Occipital lobe (tissue), 1 donor: ENCODE measurements at regions not wholly inside any gene's neighbourhood (a gene's known extent, or its start where the extent isn't known, plus 50 kb on each side); places are given as distances from the start of the nearest gene placed in this dataset.
A peak's percentile ranks its signal among the peaks of the same experiment; 100 is the strongest.

Experiments
- DNase-seq: peaks from one replicate; lab custom pipeline; 2025; lab: John Stamatoyannopoulos, UW

DNA sequence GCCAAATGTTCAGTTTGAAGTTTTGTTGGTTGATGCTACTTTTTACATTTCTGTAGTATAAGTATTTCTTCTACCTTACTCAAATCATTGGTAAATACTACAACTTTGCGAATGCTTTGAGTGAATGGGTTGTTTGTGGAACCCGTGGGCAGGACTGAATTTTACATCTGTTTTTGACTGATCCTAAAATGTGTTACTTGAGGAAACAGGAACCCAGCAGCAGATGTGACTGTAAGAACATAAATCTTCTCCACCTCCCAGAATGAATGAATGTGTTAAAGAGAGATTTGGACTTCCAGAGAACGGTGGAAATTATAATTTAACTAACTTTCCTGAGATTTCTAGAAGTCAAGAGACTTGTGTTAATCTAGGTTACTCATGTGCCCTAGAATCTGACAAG lies 728.5 kb upstream of the MARCKS start:
- DNase-seq = no peak

DNA sequence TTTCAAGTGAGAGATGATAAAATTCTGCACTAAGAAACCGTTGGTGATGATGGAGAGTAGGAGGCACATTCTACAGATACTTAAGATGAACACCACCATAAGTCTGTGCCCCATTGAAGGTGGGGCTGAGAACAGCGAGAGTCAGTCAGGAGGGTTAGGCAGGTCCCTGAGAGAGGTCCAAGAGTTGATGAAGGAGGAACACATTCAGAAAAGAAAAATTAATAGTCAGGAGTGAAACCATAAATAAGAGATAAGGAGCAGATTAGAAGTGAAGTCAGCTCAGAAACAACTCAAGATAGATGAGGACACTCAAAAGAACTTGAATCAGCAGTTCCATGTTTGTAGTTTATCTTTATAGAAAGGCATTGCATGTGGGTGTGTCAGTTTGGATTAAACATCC lies 727.2 kb upstream of the MARCKS start:
- DNase-seq = no peak

DNA sequence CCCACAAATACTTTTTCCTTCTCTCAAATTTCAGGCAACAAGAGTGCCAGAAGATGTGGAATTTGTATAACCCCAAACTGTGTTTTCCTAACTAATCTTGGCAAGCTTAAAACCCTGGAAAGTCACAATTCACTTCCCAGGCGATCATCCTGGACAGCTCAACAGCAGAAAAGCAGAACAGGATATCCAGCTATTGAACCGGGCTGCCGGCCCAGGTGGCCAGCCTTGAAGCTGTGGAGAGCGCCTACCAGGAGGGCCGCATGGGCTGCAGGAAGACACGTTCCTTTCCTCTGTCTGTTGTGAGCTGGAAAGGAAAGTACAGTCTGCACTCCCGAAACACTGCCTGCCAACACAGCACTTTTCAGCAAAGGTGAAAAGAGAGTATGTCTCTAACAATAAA lies 719.7 kb upstream of the MARCKS start:
- no peak for DNase-seq

GRCh38 chr6:113140721-113141120 lies 716.4 kb upstream of the MARCKS start:
- DNase-seq = no peak

GRCh38 chr6:113141901-113142300 lies 715.2 kb upstream of the MARCKS start:
- no peak for DNase-seq

DNA sequence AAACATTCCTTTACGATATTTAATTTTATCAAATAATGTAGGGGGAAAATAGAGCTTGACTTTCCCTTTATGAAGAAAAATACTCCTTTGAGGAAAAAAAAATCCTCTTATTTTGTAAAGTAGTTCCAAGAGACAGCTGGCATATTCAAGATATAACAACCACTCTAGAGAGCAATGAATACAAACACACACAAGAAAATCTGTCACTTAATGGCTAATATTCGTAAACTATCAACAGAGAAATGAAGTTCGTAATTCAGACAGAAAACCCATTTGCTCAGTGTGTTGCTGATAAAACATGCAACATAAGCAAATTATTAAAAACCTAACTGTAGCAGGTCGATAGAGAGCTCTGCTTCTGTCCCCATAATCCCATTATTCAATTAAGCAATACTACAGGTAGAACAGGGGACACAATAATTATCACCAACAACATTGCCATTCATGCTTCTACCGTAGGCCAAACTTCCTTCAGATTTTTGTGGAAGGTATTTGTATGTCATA lies 714.4 kb upstream of the MARCKS start:
- no peak for DNase-seq

GRCh38 chr6:113143206-113143605 lies 713.9 kb upstream of the MARCKS start:
- DNase-seq = no peak

- no peak for DNase-seq
These were observed 713.0 kb upstream of the MARCKS start for GRCh38 chr6:113144117-113144516.

DNA sequence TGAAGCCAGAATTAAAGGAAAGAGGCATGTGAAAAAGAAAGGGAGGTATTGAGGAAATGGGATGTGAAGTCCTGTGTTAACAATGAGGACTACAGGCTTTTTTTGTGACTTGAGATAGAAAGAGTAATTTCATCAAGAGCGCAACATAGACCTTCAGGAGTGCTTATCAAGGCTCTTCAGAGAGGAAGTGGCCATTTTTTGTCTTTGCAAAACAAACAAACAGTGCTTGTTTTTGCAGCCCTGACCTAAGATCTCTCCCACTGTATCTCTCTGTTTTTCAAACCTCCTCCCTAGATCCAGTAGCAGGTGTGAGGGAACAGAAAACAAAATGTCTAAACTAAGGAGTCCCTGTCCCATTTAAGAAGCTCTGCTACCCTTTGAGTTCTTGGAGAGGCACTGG lies 710.3 kb upstream of the MARCKS start:
- DNase-seq = no peak

DNA sequence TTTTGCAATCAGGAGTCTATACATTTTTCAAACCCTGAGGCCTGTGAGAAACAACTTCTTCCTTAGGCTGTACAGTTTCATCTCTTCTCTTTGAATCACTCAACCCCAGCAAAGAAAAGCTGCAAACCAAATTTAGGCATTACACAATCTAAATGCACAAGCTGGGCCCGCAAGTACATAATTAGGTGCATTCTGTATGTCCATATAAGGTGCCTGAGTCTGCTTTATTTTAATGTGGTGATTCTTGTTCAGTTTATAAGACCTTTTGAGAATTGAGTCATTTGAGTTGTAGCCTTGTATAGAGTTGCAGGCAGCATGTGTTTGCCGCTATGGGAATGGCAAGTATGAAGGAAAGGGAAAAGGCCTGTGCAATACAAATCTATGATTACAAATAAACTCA lies 709.6 kb upstream of the MARCKS start:
- no peak for DNase-seq

DNA sequence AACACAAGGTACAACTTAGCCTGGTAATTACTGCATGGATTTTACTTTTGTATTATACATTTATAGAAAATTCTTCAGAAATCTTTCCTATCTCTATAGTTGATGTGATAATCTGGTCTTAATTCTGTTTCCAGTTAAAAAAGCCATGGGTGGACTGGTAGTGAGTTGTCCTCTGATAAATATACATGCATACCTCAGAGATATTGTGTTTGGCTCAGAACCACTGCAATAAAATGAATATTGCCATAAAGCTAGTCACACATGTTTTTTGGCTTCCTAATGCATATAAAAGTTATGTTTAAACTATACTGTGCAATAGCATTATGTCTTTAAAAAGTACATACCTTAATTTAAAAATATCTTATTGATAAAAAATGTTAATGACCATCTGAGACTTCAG lies 708.6 kb upstream of the MARCKS start:
- DNase-seq = no peak

GRCh38 chr6:113149511-113149910 lies 707.6 kb upstream of the MARCKS start:
- no peak for DNase-seq

DNA sequence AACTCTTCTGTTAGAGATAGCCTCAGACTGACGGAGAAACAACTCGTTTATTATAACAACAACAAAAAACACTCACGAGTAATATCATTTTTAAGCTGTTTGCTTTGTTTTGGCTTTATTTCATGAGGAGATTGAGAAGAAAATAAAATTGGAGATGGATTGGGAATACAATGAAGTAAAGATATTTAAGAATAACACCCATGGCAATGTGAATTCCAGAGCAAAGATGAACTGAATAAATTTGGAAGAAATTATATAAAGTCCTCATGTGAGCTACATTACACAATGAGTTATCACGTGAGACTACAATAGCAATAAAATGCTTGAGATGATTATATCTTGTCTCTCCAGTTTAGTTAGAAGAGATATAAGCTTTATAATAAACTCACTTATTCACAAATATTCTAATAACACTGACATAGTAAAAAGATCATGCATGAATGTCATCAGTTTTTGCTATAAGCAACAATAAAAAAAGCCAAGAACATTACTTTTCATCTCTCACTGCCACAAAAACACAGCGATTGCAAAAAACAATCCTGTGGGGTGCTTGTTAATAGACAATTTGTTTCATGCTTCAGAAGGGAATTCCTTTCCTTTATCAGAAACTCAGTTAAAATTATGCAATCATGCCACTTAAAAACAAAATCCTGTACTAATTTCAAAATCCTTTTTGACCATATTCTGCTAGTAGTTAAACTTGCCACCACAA lies 696.7 kb upstream of the MARCKS start:
- DNase-seq = no peak

DNA sequence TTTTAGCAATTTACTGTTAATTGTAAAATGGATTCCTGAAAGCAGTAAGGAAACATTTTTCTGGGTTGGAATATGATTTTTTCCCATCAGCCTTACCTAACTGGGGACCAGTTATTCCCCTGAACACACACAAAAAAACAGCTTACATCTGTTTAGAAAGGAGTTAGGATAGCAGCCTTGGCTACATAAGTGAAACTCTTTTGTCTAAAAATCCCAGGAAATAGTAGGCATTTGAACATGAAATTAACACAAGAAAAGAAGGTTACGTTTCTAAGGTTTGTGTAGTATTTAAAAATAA lies 696.2 kb upstream of the MARCKS start:
- DNase-seq = no peak

GRCh38 chr6:113162739-113163138 lies 694.4 kb upstream of the MARCKS start:
- DNase-seq = no peak

GRCh38 chr6:113168057-113168456 lies 689.1 kb upstream of the MARCKS start:
- no peak for DNase-seq

DNA sequence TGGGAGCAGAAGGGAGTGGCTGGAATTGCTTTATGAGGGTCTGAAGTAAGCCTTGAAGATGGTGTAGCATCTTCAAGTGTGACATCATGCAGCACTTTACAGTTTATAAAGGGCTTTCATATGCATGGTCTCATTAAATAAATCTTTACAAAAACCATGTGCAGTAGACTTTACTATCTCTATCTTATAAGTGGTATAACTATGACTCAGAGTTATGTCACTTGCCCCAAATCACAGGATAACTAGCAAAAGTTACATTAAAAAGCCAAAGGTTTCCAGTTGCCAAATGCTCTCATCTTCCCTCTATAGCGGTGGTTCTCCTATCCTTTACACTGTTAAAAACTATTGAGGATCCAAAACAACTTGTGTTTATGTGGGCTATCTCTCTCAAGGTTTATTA lies 687.7 kb upstream of the MARCKS start:
- DNase-seq = no peak

DNA sequence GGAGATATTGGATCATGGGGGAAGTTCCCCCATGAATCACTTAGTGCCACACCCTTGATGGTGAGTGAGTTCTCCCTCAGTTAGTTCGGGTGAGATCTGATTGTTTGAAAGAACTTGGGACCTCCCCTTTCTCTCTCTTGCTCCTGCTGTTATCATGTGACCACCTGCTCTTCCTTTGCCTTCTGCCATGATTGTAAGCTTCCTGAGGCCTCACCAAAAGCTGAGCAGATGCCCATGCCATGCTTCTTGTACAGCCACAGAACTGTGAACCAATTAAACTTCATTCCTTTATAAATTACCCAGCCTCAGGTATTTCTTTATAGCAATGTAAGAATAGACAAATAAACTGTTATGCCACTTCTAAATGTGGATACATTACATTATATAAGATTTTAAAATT lies 686.7 kb upstream of the MARCKS start:
- no peak for DNase-seq

DNA sequence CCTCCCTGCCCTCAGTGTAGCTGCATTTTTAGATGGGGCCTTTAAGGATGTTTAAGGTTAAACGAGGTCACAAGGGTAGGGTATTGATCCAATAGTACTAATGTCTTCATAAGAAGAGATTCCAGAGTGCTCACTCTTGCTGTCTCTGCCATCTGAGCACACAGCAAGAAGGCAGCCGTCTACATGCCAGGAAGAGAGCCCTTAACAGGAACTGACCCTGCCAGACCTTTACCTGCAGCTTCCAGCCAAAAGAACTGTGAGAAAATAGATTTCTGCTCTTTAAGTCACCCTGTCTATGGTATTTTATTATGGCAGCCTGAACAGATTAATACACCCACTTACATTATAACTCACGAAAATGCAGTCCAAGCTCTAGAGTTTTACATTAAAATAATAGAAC lies 685.3 kb upstream of the MARCKS start:
- DNase-seq = no peak

GRCh38 chr6:113172531-113172966 lies 684.6 kb upstream of the MARCKS start:
- peak; percentile 76 for DNase-seq

DNA sequence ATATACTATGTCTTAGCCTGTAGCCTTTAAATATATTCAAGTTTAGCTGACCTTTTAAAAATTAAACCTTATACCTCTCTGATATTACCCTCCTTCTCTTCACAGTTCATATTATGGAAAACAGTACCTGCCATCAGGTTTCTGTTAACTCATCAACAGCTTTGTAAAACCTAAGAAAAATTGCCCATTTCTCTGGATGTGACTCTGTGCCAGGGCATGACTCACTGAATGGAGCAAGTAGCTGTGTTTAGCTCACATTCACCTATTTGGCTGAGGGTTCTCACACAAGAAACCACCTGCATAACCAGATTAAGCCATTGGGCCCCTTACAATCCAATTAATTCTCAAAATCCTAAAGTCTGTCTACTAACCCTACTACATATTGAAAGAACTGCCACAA lies 678.8 kb upstream of the MARCKS start:
- DNase-seq = no peak

- no peak for DNase-seq
These were observed 676.0 kb upstream of the MARCKS start for GRCh38 chr6:113181164-113181563.

- DNase-seq = no peak
These were observed 674.6 kb upstream of the MARCKS start for GRCh38 chr6:113182370-113183141.
